ENCODE measurements at regions not wholly inside any gene's neighbourhood (a gene's known extent, or its start where the extent isn't known, plus 50 kb on each side); places are given as distances from the start of the nearest gene placed in this dataset.

DNA sequence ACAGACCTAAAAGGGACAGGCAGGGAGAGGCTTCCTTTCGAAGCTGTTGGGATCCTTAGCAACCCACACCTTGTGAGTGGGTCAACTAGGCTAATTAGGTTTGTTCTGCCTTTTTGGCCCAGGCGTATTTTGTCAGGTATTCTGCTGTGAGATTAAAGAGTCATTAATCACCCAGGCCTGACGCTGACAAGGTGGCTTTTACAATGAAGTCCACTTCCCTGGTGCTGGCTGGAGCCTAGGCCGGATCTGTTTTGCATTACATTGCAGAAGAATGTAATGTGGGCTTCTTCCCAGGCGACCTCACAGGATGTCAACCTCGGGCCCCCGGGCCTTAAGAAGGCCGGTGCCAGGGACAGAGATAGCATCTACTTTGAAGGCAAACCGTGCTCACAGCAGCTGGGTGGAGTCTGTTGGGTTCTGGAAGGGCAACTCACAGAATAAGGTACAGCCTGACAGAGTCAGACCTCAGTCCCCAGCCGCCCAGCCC is 76.9 kb downstream of the HES1 start:
- TF ChIP-seq POLR2A (IDR thresholded peaks at IDR 0.05): no peak
- TF ChIP-seq, protein P1, sequence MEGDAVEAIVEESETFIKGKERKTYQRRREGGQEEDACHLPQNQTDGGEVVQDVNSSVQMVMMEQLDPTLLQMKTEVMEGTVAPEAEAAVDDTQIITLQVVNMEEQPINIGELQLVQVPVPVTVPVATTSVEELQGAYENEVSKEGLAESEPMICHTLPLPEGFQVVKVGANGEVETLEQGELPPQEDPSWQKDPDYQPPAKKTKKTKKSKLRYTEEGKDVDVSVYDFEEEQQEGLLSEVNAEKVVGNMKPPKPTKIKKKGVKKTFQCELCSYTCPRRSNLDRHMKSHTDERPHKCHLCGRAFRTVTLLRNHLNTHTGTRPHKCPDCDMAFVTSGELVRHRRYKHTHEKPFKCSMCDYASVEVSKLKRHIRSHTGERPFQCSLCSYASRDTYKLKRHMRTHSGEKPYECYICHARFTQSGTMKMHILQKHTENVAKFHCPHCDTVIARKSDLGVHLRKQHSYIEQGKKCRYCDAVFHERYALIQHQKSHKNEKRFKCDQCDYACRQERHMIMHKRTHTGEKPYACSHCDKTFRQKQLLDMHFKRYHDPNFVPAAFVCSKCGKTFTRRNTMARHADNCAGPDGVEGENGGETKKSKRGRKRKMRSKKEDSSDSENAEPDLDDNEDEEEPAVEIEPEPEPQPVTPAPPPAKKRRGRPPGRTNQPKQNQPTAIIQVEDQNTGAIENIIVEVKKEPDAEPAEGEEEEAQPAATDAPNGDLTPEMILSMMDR (IDR thresholded peaks at IDR 0.05): no peak
